Stimulated activated CD8-positive, alpha-beta memory T cell treated with anti-CD3 and anti-CD28 coated beads, Interleukin-4, amount 100 ng/mL, for 24 hours (primary cell): ENCODE measurements at regions not wholly inside any gene's neighbourhood (a gene's known extent, or its start where the extent isn't known, plus 50 kb on each side); places are given as distances from the start of the nearest gene placed in this dataset.

Experiments
- DNase-seq: peaks from one replicate; pipeline ENCODE4 v3.0.0-alpha.2; 2020; ENCODE audit warnings: low read depth

DNA sequence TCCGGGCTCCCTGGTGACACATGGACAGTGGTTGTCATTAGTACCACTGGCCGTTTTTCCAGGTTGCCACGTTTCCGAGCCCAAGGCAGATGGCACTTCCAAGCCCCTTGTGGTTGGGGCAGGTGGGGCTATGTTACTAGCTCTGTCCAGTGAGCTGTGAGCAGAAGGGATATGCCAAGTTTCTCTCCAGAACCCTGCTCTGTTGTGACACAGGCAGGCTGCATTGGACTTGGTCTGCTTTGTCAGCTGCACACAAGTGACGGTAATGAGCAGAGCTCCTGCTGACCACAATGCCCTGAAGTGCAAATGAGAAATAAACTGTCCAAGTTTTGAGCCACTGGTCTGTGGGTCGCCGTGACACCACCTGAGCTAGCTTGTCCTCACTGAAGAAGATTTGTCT is 118.8 kb downstream of the GYPC start:
- no peak for DNase-seq

DNA sequence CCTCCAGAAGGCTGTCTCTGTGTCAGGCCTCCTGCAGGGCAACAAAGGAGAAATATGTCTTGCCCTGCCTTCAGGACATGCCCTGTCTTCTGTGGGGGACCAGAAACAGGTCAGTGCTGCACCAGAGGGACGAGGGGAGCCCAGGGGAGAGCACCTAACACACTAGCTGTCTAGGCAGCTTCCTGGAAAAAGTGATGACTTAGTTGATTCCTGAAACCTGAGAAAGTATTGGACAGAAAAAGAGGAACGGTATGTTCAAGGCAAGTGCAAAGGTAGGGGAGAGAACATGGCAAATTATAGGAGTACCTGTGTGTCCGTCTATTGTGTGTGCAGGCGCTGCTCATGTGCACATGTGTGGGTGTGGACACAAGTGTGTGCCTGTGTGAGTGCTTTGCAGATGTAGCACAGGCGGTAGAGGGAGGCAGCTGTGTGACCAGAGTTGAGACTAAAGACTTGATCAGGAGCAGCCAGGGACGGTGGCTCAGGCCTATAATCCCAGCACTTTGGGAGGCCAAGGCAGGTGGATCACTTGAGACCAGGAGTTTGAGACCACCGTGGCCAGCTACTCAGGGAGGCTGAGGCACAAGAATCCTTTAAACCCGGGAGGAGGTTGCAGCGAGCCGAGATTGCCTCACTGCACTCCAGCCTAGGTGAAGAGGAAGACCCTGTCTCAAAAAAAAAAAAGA is 119.5 kb downstream of the GYPC start:
- no peak for DNase-seq

- DNase-seq, result no peak
These were observed 120.3 kb downstream of the GYPC start for GRCh38 chr2:126776255-126776654.

- DNase-seq, result peak; percentile 70
These were observed 121.0 kb downstream of the GYPC start for GRCh38 chr2:126776692-126777619.

DNA sequence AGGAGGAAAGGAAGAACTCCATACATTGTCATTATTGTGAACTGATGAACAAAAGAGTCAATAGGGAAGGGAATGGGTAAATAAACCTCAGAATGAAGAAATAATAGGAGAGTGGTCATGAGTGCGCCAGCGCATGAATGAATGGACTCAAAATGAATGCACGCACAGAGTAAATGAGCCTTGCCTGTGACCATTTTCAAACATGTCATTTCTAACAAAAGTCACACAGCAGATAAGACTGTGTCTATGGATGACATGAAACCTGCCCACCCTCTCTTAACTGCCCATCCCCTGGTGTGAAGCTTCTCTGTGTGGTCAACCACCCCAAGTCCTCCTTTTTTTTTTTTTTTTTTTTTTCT is 121.1 kb upstream of the TEX51 start:
- no peak for DNase-seq

DNA sequence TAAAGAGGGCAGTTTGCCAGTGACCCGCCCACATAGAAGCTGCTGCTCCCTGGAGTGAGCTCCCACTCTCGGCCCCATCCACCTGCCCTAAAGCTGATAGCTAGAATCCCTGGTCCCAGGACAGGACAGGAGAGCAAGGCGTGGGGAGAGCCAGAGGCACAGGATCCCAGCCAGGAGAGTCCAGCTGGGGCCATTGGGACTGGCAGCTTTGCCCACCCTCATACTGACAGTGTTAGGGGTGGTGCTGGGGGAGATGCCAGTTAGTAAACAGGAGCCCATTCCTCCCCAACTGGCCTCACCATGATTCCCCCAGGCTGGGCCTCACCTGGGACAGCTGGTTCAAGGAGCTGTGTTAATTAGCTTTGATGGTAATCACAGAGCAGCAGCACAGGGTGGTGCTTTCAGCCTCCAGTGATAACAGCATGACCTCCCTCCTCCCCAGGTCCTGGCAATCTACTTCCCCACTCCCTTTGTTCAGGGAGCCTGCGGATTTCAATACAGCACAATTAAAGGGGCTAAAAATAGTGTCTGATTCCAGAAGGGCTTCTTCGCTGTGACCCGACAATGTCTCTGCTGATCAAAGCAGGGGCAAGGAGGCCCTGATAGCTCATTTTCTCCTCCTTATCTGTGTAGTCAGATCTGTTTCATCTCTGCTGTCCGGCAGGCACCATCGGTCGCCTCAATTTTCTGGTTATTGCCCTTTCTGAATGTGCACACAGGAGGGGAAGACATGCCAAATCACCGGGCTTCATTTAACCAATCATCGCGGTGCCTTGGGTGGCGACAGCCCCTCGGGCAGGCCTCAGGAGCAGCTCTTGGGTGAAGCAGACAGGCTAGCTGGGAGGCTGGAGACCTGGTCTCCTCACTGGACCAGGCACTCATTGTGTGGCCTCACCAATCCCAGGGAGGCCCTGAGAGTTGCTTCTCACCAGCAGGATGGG is 119.9 kb upstream of the TEX51 start:
- no peak for DNase-seq

DNA sequence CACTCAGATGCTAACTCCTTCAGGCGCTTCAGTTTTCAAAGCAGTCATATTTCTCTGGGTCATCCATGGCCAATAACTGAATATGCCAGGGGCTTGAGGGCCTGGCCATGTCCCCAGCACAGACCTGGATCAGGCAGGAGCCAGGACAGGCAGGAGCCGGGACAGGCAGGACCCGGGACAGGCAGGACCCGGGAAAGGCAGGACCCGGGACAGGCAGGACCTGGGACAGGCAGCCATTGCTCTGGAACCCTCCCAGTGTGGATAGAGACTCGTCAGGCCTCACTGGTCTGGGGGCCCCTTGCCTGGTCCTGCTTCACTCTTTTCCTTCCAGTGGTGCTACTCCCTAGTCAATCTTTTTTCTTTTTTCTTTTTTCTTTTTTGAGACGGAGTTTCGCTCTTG is 117.5 kb upstream of the TEX51 start:
- DNase-seq, result no peak

DNA sequence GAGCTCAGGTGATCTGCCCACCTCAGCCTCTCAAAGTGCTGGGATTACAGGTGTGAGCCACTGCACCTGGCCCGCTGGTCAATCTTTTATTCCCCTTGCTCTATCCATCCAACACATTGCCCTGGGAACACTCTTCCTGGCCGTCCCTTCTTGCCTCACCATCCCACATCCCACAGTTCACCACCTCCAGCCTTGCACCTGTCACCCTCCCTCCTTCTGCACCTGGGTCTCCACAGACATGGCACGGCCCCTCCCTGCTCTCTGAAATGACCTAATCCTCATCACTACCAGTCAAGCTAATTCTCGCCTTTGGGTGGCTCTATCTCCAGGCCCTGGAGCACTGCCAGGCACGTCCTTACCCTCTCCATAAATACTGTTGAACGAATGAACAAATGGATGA is 116.9 kb upstream of the TEX51 start:
- DNase-seq, result no peak

GRCh38 chr2:126782648-126783047 is 116.0 kb upstream of the TEX51 start:
- no peak for DNase-seq

DNA sequence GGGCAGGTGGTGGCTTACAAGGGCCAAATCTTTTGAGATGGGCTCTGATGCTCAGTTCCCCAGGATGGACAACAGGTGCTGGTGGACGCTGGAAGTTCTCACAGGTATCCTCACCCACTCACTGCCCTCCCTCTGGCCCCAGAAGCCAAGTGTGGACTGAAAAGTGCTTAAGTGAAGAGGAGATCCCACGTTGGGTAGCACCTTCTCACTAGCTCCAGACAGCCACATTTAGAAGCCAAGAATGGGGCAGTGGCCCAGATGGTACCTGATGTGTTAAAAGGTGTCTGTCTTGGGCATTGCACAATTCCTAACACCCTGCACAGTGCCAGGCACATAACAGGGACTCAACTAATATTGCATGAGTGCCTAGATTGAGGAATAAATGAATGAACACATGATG is 115.3 kb upstream of the TEX51 start:
- no peak for DNase-seq

- DNase-seq, result no peak
These were observed 114.6 kb upstream of the TEX51 start for GRCh38 chr2:126784045-126784444.

- no peak for DNase-seq
These were observed 114.1 kb upstream of the TEX51 start for GRCh38 chr2:126784621-126785020.

DNA sequence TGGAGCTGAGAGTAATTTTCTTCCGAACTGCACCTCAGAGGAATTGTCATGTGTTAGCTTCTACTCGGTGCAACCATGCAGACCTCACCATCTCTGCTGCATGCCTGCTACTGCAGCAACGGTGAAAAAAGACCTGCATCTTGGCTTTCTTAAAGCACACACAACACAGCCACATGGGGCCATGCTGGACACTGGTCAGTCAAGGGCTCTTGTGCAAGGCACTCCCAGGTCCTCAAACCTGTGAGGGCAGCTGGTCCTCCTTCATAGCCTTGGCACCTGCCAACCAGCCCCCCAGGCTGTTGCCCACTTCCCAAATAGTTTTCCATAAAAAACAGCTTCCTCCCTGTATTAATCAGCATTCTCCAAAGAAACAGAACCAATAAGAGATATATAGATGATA is 113.5 kb upstream of the TEX51 start:
- DNase-seq, result no peak

DNA sequence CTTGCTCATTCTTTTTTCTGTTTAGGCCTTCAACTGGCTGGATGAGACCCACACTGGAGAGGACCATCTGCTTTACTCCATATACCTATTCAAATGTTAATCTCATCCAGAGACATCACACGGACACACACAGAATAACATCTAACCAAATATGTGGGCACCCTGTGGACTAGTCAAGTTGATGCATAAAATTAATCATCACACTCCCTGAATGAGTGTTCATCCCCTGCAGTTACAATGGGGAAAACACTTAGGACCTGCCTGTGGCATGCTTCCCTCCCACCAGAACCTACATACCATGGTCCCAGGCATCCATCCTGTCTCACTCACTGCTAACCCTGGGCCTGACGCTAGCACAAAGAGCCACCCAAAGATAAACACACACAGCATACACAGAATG is 112.8 kb upstream of the TEX51 start:
- DNase-seq, result no peak

DNA sequence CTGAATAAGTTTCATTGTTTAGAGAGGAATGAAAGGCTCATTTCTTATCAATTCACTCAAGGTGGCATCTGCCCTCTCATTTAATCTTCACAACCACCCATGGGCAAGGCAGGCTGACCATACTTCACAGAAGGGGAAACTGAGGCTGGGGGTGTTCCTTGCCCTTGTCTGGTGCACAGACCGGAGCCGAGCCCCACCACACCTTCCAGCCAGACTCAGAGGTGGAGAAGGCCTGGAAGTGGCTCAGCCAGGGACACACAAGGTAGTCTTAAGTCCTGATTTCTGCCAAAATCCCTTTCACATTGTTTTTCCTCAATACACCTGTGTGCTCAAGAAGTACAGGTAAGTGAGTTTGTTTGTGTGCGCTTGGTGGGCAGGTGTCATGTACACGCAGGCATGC is 111.9 kb upstream of the TEX51 start:
- DNase-seq, result no peak

DNA sequence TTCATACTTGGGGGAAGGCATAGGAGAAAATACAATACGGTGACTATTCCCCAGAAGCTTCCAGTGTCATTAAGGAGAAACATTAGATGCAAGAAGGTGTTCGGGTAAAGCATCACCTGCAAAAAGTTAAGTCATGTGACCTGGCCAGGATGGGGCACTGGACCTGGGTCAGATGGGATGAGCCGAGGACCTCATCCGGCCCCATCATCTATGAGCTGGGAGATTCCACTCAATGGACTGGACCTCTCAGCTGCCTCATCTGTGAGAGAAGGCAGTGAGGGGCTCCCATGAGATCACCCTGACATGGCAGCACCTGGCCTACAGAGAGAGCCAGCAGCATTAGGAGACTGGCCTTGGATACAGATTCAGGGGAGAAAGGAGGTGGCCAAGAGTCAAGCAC is 111.4 kb upstream of the TEX51 start:
- no peak for DNase-seq

DNA sequence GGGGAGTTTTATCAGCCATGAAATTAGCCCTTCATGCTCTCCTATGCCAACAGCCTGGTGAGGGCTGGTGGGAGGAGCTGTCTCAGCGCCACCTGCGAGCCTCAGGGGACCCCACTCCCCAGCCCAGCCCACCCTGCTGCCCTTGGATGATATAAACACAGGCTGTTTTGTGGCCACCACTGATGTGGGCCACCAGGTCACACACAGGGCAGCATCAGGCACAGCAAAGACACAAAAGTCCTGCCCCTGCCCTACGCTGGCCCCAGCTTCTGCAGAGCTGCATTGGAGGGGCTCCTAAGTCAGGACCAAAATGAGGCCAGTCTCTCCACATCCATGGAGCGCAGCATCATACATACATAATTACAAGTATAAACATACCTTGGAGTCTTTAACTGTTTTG is 110.6 kb upstream of the TEX51 start:
- no peak for DNase-seq

- DNase-seq, result no peak
These were observed 110.0 kb upstream of the TEX51 start for GRCh38 chr2:126788652-126789051.

GRCh38 chr2:126790987-126791780 is 107.5 kb upstream of the TEX51 start:
- no peak for DNase-seq

GRCh38 chr2:126792186-126792585 is 106.5 kb upstream of the TEX51 start:
- DNase-seq, result no peak

DNA sequence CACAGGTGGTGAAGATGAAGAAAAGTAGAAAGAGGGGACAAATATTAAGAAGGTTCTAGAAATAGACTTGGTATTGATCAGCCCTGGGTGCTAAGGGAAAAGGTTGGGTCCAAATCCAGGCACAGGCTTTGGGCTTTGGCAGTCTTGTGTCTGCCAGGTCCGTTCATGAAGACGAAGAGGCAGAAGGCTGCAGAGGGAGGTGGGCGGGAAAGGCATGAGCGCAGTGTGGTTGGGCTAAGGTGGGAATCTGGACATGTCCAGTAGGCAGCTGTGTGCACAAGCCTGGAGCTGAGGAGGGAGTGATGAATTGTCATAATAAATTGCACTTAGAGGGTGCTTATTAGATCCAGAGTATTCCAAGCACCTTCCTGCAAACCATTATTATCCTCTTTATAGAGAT is 105.7 kb upstream of the TEX51 start:
- no peak for DNase-seq
